ENCODE measurements at regions not wholly inside any gene's neighbourhood (a gene's known extent, or its start where the extent isn't known, plus 50 kb on each side); places are given as distances from the start of the nearest gene placed in this dataset.
"Not testable (repeated sequence)": the region's sequence is repeated elsewhere in the genome, so short reads cannot be mapped to it uniquely, and the experiment has no call there.

GRCh38 chr5:106399391-106399790 lies 1271.3 kb downstream of the EFNA5 start:
- DNase-seq (ENCODE audit: low read depth) = peak; percentile 43
- TF ChIP-seq CTCF (conservative IDR thresholded peaks at IDR 0.05; ENCODE audit: low read length) = no peak
- no peak overlapping the region for H3K4me3 ChIP-seq (ENCODE audit: low read length)

- peak; percentile 91 for DNase-seq (ENCODE audit: low read depth)
- TF ChIP-seq CTCF (conservative IDR thresholded peaks at IDR 0.05; ENCODE audit: low read length) = no peak
- H3K4me3 ChIP-seq (ENCODE audit: low read length) = no peak overlapping the region
Observed at GRCh38 chr5:106397700-106398099, 1273.0 kb downstream of the EFNA5 start.

GRCh38 chr5:106393276-106393675 lies 1277.5 kb downstream of the EFNA5 start:
- H3K4me3 ChIP-seq (ENCODE audit: low read length) = no peak overlapping the region
- TF ChIP-seq CTCF (conservative IDR thresholded peaks at IDR 0.05; ENCODE audit: low read length) = no peak
- no peak for DNase-seq (ENCODE audit: low read depth)

GRCh38 chr5:106392766-106393165 lies 1278.0 kb downstream of the EFNA5 start:
- no peak for DNase-seq (ENCODE audit: low read depth)
- TF ChIP-seq CTCF (conservative IDR thresholded peaks at IDR 0.05; ENCODE audit: low read length) = no peak
- no peak overlapping the region for H3K4me3 ChIP-seq (ENCODE audit: low read length)

- not testable (repeated sequence) for H3K4me3 ChIP-seq (ENCODE audit: low read length); DNase-seq (ENCODE audit: low read depth)
Observed at GRCh38 chr5:106387767-106388166, 1283.0 kb downstream of the EFNA5 start.

GRCh38 chr5:106386287-106386686 lies 1284.5 kb downstream of the EFNA5 start:
- DNase-seq (ENCODE audit: low read depth) = no peak
- H3K4me3 ChIP-seq (ENCODE audit: low read length) = no peak overlapping the region
- TF ChIP-seq CTCF (conservative IDR thresholded peaks at IDR 0.05; ENCODE audit: low read length) = no peak

- no peak for TF ChIP-seq CTCF (conservative IDR thresholded peaks at IDR 0.05; ENCODE audit: low read length)
- peak; percentile 37 for DNase-seq (ENCODE audit: low read depth)
Observed at GRCh38 chr5:106380736-106381135, 1290.0 kb downstream of the EFNA5 start.

GRCh38 chr5:106376522-106376921 lies 1294.2 kb downstream of the EFNA5 start:
- DNase-seq (ENCODE audit: low read depth) = peak; percentile 57
- no peak for TF ChIP-seq CTCF (conservative IDR thresholded peaks at IDR 0.05; ENCODE audit: low read length)
- no peak overlapping the region for H3K4me3 ChIP-seq (ENCODE audit: low read length)

More at GRCh38 chr5:106380736-106381135, 1290.0 kb downstream of the EFNA5 start:
- H3K4me3 ChIP-seq (ENCODE audit: low read length) = no peak overlapping the region
